ENCODE measurements at regions not wholly inside any gene's neighbourhood (a gene's known extent, or its start where the extent isn't known, plus 50 kb on each side); places are given as distances from the start of the nearest gene placed in this dataset.

- no peak overlapping the region for H3K27ac ChIP-seq (ENCODE audit: low read depth, low read length)
- no peaks in the 10 kb centered on the region for H3K9me2 ChIP-seq (replicated peaks; ENCODE audit: control insufficient read depth, low read length)
- no peaks in the 10 kb centered on the region for H3K79me2 ChIP-seq (ENCODE audit: control insufficient read depth, low read length)
- no peaks in the 10 kb centered on the region for H4K20me1 ChIP-seq (ENCODE audit: control insufficient read depth, insufficient read depth, low read depth, low read length)
- TF ChIP-seq CTCF (IDR thresholded peaks at IDR 0.05; ENCODE audit: low read depth, low read length, poor library complexity, severe bottlenecking) = no peak
- no peak for TF ChIP-seq EZH2phosphoT487 (IDR thresholded peaks at IDR 0.05; ENCODE audit: borderline replicate concordance, low read length)
- H3K4me2 ChIP-seq (ENCODE audit: low read length) = no peak overlapping the region
- H3K9me3 ChIP-seq (ENCODE audit: control insufficient read depth, insufficient read depth, low read length) = no peaks in the 10 kb centered on the region
- H3K4me1 ChIP-seq (ENCODE audit: control insufficient read depth, low read length) = no peaks in the 10 kb centered on the region
- H3K4me3 ChIP-seq (ENCODE audit: low read length) = no peak overlapping the region
- no peaks in the 10 kb centered on the region for H3F3A ChIP-seq (ENCODE audit: control insufficient read depth, insufficient read depth)
- no peaks in the 10 kb centered on the region for H3K27me3 ChIP-seq (ENCODE audit: control insufficient read depth, low read length)
- H3K36me3 ChIP-seq (ENCODE audit: control insufficient read depth, low read length) = no peaks in the 10 kb centered on the region
Measured at GRCh38 chr10:54958844-54959243, 157.8 kb upstream of the PCDH15 start.

GRCh38 chr10:54947605-54948004 is 146.6 kb upstream of the PCDH15 start:
- no peak overlapping the region for H3K27ac ChIP-seq (ENCODE audit: low read depth, low read length)
- no peaks in the 10 kb centered on the region for H3K4me1 ChIP-seq (ENCODE audit: control insufficient read depth, low read length)
- no peaks in the 10 kb centered on the region for H3K27me3 ChIP-seq (ENCODE audit: control insufficient read depth, low read length)
- no peak overlapping the region for H3K4me2 ChIP-seq (ENCODE audit: low read length)
- H3K79me2 ChIP-seq (ENCODE audit: control insufficient read depth, low read length) = no peaks in the 10 kb centered on the region
- no peaks in the 10 kb centered on the region for H3F3A ChIP-seq (ENCODE audit: control insufficient read depth, insufficient read depth)
- no peaks in the 10 kb centered on the region for H3K9me2 ChIP-seq (replicated peaks; ENCODE audit: control insufficient read depth, low read length)
- no peak overlapping the region for H3K4me3 ChIP-seq (ENCODE audit: low read length)
- no peaks in the 10 kb centered on the region for H4K20me1 ChIP-seq (ENCODE audit: control insufficient read depth, insufficient read depth, low read depth, low read length)
- TF ChIP-seq EZH2phosphoT487 (IDR thresholded peaks at IDR 0.05; ENCODE audit: borderline replicate concordance, low read length) (no peak), CTCF (IDR thresholded peaks at IDR 0.05; ENCODE audit: low read depth, low read length, poor library complexity, severe bottlenecking) (no peak)
- H3K9me3 ChIP-seq (ENCODE audit: control insufficient read depth, insufficient read depth, low read length) = no peaks in the 10 kb centered on the region
- H3K36me3 ChIP-seq (ENCODE audit: control insufficient read depth, low read length) = no peaks in the 10 kb centered on the region

GRCh38 chr10:54940418-54940817 is 139.4 kb upstream of the PCDH15 start:
- Histone ChIP-seq H3F3A (ENCODE audit: control insufficient read depth, insufficient read depth) (no peaks in the 10 kb centered on the region), H3K4me3 (ENCODE audit: low read length) (no peak overlapping the region), H3K79me2 (ENCODE audit: control insufficient read depth, low read length) (no peaks in the 10 kb centered on the region), H3K36me3 (ENCODE audit: control insufficient read depth, low read length) (no peaks in the 10 kb centered on the region), H4K20me1 (ENCODE audit: control insufficient read depth, insufficient read depth, low read depth, low read length) (no peaks in the 10 kb centered on the region), H3K27me3 (ENCODE audit: control insufficient read depth, low read length) (no peaks in the 10 kb centered on the region), H3K4me2 (ENCODE audit: low read length) (no peak overlapping the region), H3K9me2 (replicated peaks; ENCODE audit: control insufficient read depth, low read length) (no peaks in the 10 kb centered on the region), H3K9me3 (ENCODE audit: control insufficient read depth, insufficient read depth, low read length) (no peaks in the 10 kb centered on the region), H3K4me1 (ENCODE audit: control insufficient read depth, low read length) (no peaks in the 10 kb centered on the region), H3K27ac (ENCODE audit: low read depth, low read length) (no peak overlapping the region)
- TF ChIP-seq CTCF (IDR thresholded peaks at IDR 0.05; ENCODE audit: low read depth, low read length, poor library complexity, severe bottlenecking) (no peak), EZH2phosphoT487 (IDR thresholded peaks at IDR 0.05; ENCODE audit: borderline replicate concordance, low read length) (no peak)

- Histone ChIP-seq H3K36me3 (ENCODE audit: control insufficient read depth, low read length) (no peaks in the 10 kb centered on the region), H3K4me3 (ENCODE audit: low read length) (no peak overlapping the region), H4K20me1 (ENCODE audit: control insufficient read depth, insufficient read depth, low read depth, low read length) (no peaks in the 10 kb centered on the region), H3K27me3 (ENCODE audit: control insufficient read depth, low read length) (no peaks in the 10 kb centered on the region), H3K9me2 (replicated peaks; ENCODE audit: control insufficient read depth, low read length) (no peaks in the 10 kb centered on the region), H3K9me3 (ENCODE audit: control insufficient read depth, insufficient read depth, low read length) (no peaks in the 10 kb centered on the region), H3K27ac (ENCODE audit: low read depth, low read length) (no peak overlapping the region), H3K79me2 (ENCODE audit: control insufficient read depth, low read length) (no peaks in the 10 kb centered on the region), H3K4me2 (ENCODE audit: low read length) (no peak overlapping the region), H3F3A (ENCODE audit: control insufficient read depth, insufficient read depth) (no peaks in the 10 kb centered on the region), H3K4me1 (ENCODE audit: control insufficient read depth, low read length) (no peaks in the 10 kb centered on the region)
- TF ChIP-seq CTCF (IDR thresholded peaks at IDR 0.05; ENCODE audit: low read depth, low read length, poor library complexity, severe bottlenecking) (no peak), EZH2phosphoT487 (IDR thresholded peaks at IDR 0.05; ENCODE audit: borderline replicate concordance, low read length) (no peak)
Measured at GRCh38 chr10:54914049-54914448, 113.0 kb upstream of the PCDH15 start.

All from DOHH2 (cell line).